Thoracic aorta (tissue), 2 donors: ENCODE measurements at regions not wholly inside any gene's neighbourhood (a gene's known extent, or its start where the extent isn't known, plus 50 kb on each side); places are given as distances from the start of the nearest gene placed in this dataset.

Source experiments
- ATAC-seq: fragments of 150-250 bp; one replicate; pipeline ENCODE4 v1.8.0; 2017; ENCODE audit warnings: low read depth; ENCODE audit not compliant: insufficient number of reproducible peaks, low FRiP score
- DNase-seq: peaks from one replicate; pipeline ENCODE4 v3.0.0-alpha.2; 2020; ENCODE audit warnings: low spot score
- H3K27ac ChIP-seq, 2 donors: fragments of 200-600 bp; sonication (generic); 1 replicate in 1 of 2; 2 replicates in 1 of 2; pipeline ENCODE4 v1.5.1; 2016; ENCODE audit warnings: mild to moderate bottlenecking in 2 of 2, moderate library complexity in 2 of 2
- H3K27me3 ChIP-seq: fragments of 200-600 bp; sonication (generic); replicated peaks from 2 replicates; pipeline ENCODE4 v1.6.0; 2016; ENCODE audit warnings: mild to moderate bottlenecking; ENCODE audit not compliant: insufficient read depth
- H3K36me3 ChIP-seq: fragments of 200-600 bp; sonication (generic); one replicate; pipeline ENCODE4 v1.5.1; 2016
- H3K4me1 ChIP-seq, 2 donors: fragments of 200-600 bp; sonication (generic); 1 replicate in 1 of 2; 2 replicates in 1 of 2; pipeline versions ENCODE4 v1.5.1 to v1.6.0; 2016; ENCODE audit warnings: low read depth in 2 of 2, mild to moderate bottlenecking in 1 of 2; ENCODE audit not compliant: control insufficient read depth in 1 of 2
- H3K4me3 ChIP-seq: fragments of 200-600 bp; sonication (generic); 2 replicates; pipeline ENCODE4 v1.5.1; 2016; ENCODE audit warnings: mild to moderate bottlenecking
- H3K9me3 ChIP-seq: fragments of 200-600 bp; sonication (generic); 2 replicates; pipeline ENCODE4 v1.5.1; 2016
- CTCF ChIP-seq: fragments of 200-600 bp; sonication (generic); IDR thresholded peaks from one replicate; pipeline ENCODE4 v1.5.1; 2019; ENCODE audit warnings: antibody characterized with exemption

DNA sequence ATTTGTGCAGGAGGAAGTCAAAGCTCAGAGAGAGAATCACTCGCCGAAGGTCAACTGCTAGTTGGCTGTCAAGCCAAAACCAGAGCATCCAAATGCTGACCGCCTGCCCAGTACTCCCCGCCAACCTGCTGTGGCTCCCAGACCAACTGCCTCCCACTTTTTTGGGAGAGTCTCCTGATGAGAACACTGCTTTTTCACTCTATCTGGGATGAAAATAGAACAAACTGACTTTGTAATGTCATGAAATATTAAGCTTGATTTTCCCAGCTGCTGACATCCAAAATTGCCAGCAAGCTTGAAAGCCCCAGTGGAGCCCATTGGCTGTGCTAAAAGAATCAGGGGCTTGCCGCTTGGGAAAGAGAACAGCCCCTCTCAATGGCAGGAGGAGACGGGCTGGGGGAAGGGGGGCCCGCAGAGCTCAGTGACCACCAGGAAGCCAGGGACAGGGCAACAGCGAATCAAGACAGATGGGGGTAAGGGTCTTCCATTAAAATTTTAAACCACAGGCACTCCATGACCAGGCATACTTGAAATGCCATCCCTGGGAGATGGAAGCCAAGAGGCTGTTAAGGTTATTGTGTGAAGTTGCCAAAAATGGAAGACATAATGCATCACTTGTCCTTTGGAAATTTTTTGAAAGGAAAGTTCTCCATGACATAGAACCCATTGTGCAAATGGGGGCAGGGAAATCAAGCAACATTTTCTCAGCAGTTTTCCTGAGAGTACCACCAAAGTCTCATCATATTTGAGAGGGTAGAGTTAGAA, 125.7 kb upstream of the CDH5 start:
- ATAC-seq: no peak
- Histone ChIP-seq H3K9me3 (peaks cover 7% of the 10 kb centered on the region), H3K4me3 (no peak overlapping the region), H3K27ac (no peak overlapping the region), H3K27me3 (no peaks in the 10 kb centered on the region), H3K4me1 (no peaks in the 10 kb centered on the region), H3K36me3 (no peaks in the 10 kb centered on the region)
- no peak for DNase-seq
- no peak for TF ChIP-seq CTCF

- no peak for DNase-seq
- ATAC-seq: no peak
- no peaks in the 10 kb centered on the region for H3K36me3 ChIP-seq
- no peak overlapping the region for H3K4me3 ChIP-seq
- H3K9me3 ChIP-seq: peaks cover 7% of the 10 kb centered on the region
- H3K27ac ChIP-seq: no peak overlapping the region
- no peaks in the 10 kb centered on the region for H3K27me3 ChIP-seq
- TF ChIP-seq CTCF: no peak
- no peaks in the 10 kb centered on the region for H3K4me1 ChIP-seq
Observed at GRCh38 chr16:66240088-66240487, 126.4 kb upstream of the CDH5 start.

GRCh38 chr16:66238696-66239095, 127.8 kb upstream of the CDH5 start:
- H3K27me3 ChIP-seq: no peaks in the 10 kb centered on the region
- H3K9me3 ChIP-seq: peaks cover 7% of the 10 kb centered on the region
- no peak overlapping the region for H3K4me3 ChIP-seq
- H3K36me3 ChIP-seq: no peaks in the 10 kb centered on the region
- no peak for ATAC-seq
- no peak overlapping the region for H3K27ac ChIP-seq
- TF ChIP-seq CTCF: no peak
- DNase-seq: no peak
- no peaks in the 10 kb centered on the region for H3K4me1 ChIP-seq

- Histone ChIP-seq H3K27me3 (no peaks in the 10 kb centered on the region), H3K27ac (no peak overlapping the region), H3K4me1 (no peaks in the 10 kb centered on the region), H3K4me3 (no peak overlapping the region), H3K36me3 (no peaks in the 10 kb centered on the region), H3K9me3 (peaks cover 7% of the 10 kb centered on the region)
- no peak for ATAC-seq
- DNase-seq: no peak
- TF ChIP-seq CTCF: no peak
Observed at GRCh38 chr16:66236301-66236700, 130.2 kb upstream of the CDH5 start.

DNA sequence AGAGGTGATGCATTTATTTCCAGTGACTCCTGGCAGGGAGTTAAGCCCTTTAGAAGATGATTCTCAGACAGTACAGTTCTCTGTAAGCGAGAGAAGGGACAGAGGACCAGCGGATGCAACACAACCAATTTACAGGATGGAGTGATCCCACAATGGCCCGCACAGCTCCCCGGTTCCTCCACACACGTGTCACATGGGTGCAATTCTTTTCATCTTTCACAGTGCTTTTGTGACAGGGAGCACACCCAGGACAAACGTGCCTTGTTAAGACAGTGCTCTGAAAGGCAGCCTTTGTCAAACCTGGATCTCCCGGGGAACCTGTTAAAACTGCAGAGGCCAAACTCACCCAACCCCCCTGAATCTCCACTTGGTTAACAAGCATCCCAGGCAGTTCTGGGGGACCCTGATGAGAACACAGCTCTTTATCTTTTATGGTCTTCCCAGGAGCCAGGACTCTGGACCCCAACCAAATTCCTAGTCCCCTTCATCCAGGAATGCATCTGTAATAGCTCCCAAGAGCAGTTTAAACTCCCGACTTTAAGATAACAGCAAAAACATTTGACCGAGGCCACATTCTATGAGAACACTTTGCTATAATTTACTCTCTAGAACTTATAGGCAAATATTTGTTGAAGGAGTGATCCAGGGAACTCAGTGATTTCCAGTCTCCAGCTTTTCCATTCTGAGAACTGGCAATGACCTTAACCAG, 134.9 kb upstream of the CDH5 start:
- no peaks in the 10 kb centered on the region for H3K4me1 ChIP-seq
- no peaks in the 10 kb centered on the region for H3K27me3 ChIP-seq
- TF ChIP-seq CTCF: no peak
- H3K9me3 ChIP-seq: no peaks in the 10 kb centered on the region
- no peak overlapping the region for H3K4me3 ChIP-seq
- DNase-seq (no peak), ATAC-seq (no peak)
- no peak overlapping the region for H3K27ac ChIP-seq
- no peaks in the 10 kb centered on the region for H3K36me3 ChIP-seq
